HG02970 (cell line): ENCODE measurements at regions not wholly inside any gene's neighbourhood (a gene's known extent, or its start where the extent isn't known, plus 50 kb on each side); places are given as distances from the start of the nearest gene placed in this dataset.
"Not testable (repeated sequence)": the region's sequence is repeated elsewhere in the genome, so short reads cannot be mapped to it uniquely, and the experiment has no call there.

ENCODE experiments used
- ATAC-seq: cut with Tn5 transposase; IDR thresholded peaks from one replicate; pipeline ENCODE4 v1.9.1; 2021; ENCODE audit warnings: mild to moderate bottlenecking, moderate library complexity, moderate number of reproducible peaks; ENCODE audit not compliant: unreplicated experiment, low FRiP score

- ATAC-seq, result no peak
These were observed 479.1 kb upstream of the ZMIZ1 start for GRCh38 chr10:78589687-78590086.

- no peak for ATAC-seq
These were observed 477.7 kb upstream of the ZMIZ1 start for GRCh38 chr10:78591066-78591465.

GRCh38 chr10:78594559-78595268 lies 474.1 kb upstream of the ZMIZ1 start:
- ATAC-seq, result no peak

GRCh38 chr10:78595269-78595619 lies 473.5 kb upstream of the ZMIZ1 start:
- ATAC-seq, result no peak

GRCh38 chr10:78596556-78596955 lies 472.2 kb upstream of the ZMIZ1 start:
- ATAC-seq, result no peak

GRCh38 chr10:78597796-78598555 lies 470.8 kb upstream of the ZMIZ1 start:
- no peak for ATAC-seq

GRCh38 chr10:78599122-78599853 lies 469.5 kb upstream of the ZMIZ1 start:
- no peak for ATAC-seq

- no peak for ATAC-seq
These were observed 468.6 kb upstream of the ZMIZ1 start for GRCh38 chr10:78600121-78600665.

- ATAC-seq, result no peak
These were observed 468.0 kb upstream of the ZMIZ1 start for GRCh38 chr10:78600740-78601139.

GRCh38 chr10:78602201-78602932 lies 466.4 kb upstream of the ZMIZ1 start:
- no peak for ATAC-seq

GRCh38 chr10:78604286-78604685 lies 464.5 kb upstream of the ZMIZ1 start:
- ATAC-seq, result no peak

- no peak for ATAC-seq
These were observed 464.0 kb upstream of the ZMIZ1 start for GRCh38 chr10:78604721-78605120.

GRCh38 chr10:78605800-78606350 lies 462.9 kb upstream of the ZMIZ1 start:
- ATAC-seq, result no peak

- ATAC-seq, result not testable (repeated sequence)
These were observed 462.0 kb upstream of the ZMIZ1 start for GRCh38 chr10:78606766-78607165.

- no peak for ATAC-seq
These were observed 458.8 kb upstream of the ZMIZ1 start for GRCh38 chr10:78609976-78610375.

- ATAC-seq, result no peak
These were observed 455.6 kb upstream of the ZMIZ1 start for GRCh38 chr10:78613132-78613531.

GRCh38 chr10:78614267-78614666 lies 454.5 kb upstream of the ZMIZ1 start:
- no peak for ATAC-seq

- no peak for ATAC-seq
These were observed 454.0 kb upstream of the ZMIZ1 start for GRCh38 chr10:78614744-78615143.

- ATAC-seq, result no peak
These were observed 452.6 kb upstream of the ZMIZ1 start for GRCh38 chr10:78616125-78616695.

- no peak for ATAC-seq
These were observed 451.7 kb upstream of the ZMIZ1 start for GRCh38 chr10:78617115-78617514.
